Left cardiac atrium (tissue), 4 donors: ENCODE measurements at regions not wholly inside any gene's neighbourhood (a gene's known extent, or its start where the extent isn't known, plus 50 kb on each side); places are given as distances from the start of the nearest gene placed in this dataset.
"Not testable (repeated sequence)": the region's sequence is repeated elsewhere in the genome, so short reads cannot be mapped to it uniquely, and the experiment has no call there.

Experiments used
- ATAC-seq, 2 donors: fragments of 200-7000 bp; cut with Tn5 transposase; one replicate each; pipeline ENCODE4 v1.9.1; 2020; ENCODE audit warnings: mild to moderate bottlenecking in 2 of 2, moderate library complexity in 2 of 2
- DNase-seq: peaks from one replicate; pipeline ENCODE4 v3.0.0-alpha.2; 2020
- intact Hi-C, 2 donors: fragments of 100-400 bp; cut with DNase I; formaldehyde crosslinking; loops; one replicate each; pipeline versions ENCODE4 v1.14.1 to v1.15.1; 2022 to 2023
- donor health status: DM: no; HTN: yes; CAD: no.
- donor health status: DM: no; HTN: yes; CAD: no; lungs with severe emphysema.
- donor health status: DM: yes; HTN: yes; CAD: no.
- donor health status: Dilated cardiomyopathy.

GRCh38 chr10:65032867-65033769 lies 1511.9 kb downstream of the REEP3 start:
- intact Hi-C loops, result no loop called here
- no peak for ATAC-seq

DNA sequence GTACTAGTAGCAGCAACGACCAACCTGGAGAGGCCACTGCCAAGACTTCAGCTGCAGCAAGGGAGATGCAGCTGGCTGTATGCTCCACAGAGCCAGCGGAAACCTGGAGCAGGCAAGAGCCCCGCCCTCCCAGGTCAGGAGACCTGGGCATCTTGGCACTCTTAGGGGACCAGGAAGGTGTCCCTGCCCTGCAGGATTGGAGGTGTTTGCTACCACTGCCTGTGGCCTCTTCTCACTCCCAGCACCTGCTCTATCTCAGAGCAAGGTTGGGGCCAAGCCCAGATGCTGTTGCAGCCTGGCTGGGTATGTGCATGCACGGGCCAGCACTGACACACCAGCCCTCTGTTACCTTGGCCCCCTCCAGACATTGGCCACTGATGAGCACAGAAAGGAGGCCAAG lies 1512.8 kb downstream of the REEP3 start:
- no peak for ATAC-seq
- DNase-seq, result no peak
- intact Hi-C loops, result no loop called here

More at GRCh38 chr10:65032867-65033769, 1511.9 kb downstream of the REEP3 start:
- DNase-seq, result no peak

DNA sequence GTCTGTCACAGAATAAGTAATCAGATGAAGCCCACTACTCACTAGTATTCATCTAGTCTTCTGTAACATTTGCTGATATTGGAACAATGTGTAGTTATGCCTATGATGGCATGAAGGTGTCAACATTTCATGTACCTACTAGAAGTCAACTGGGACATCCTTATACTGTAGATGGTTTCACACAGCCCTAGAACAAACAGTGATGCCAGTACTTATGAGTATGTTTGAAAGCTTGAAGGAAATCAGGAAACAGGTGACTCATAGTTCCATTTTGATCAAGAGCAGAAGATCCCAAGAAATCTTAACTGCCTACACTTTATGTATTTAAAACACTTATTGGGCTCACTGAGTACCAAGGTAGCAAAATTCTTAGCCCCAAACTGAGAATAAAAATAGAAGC lies 1519.6 kb downstream of the REEP3 start:
- intact Hi-C loops, result no loop called here
- ATAC-seq, result no peak
- DNase-seq, result no peak

DNA sequence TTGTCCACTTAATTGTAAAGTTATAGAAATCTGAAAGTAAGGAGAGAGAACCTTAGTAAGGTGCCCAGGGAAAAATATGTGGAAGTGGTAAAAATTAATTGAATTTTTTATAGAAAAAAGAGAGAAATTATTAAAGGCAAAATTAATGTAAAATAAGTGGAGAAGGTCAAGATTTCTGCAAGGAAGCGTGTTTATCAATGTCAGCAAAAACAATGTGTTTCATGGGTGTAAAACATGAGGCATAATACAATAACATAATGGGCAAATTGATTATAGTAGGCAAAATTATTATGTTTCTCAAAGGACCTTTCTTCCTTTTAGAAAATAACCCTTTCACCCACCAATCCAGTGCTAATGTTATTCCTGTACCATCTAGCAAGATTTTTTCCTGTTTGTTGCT lies 1520.1 kb downstream of the REEP3 start:
- ATAC-seq (no peak), DNase-seq (no peak)
- intact Hi-C loops, result no loop called here

- intact Hi-C loops, result no loop called here
- ATAC-seq (no peak), DNase-seq (no peak)
Measured at GRCh38 chr10:65042496-65042895, 1521.3 kb downstream of the REEP3 start.

DNA sequence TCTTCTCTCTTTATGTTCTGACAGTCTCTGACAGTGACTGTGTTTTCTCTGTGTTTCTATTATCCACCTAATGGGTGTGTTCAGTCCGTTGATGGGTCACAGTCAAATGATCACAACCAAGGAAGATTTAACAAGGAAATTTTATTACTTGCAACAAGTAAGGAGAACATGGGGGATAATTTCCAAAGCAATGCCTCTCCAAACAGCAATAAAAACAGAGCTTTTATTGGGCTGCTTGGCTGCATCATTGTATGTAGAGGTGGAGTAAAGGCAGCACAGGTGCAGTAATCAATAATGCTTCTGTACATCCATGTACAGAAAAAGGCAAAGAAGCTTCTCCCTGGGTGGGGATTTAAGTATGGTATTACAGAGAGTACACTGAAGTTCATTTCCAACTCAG lies 1525.6 kb downstream of the REEP3 start:
- ATAC-seq (no peak), DNase-seq (no peak)
- intact Hi-C loops, result no loop called here

DNA sequence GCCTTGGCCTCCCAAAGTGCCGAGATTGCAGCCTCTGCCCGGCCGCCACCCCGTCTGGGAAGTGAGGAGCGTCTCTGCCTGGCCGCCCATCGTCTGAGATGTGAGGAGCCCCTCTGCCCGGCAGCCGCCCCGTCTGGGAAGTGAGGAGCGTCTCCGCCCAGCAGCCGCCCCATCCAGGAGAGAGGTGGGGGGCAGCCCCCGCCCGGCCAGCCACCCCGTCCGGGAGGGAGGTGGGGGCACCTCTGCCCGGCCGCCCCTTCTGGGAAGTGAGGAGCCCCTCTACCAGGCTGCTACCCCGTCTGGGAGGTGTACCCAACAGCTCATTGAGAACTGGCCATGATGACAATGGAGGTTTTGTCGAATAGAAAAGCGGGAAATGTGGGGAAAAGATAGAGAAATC lies 1530.9 kb downstream of the REEP3 start:
- DNase-seq, intact Hi-C loops, ATAC-seq: not testable (repeated sequence)

DNA sequence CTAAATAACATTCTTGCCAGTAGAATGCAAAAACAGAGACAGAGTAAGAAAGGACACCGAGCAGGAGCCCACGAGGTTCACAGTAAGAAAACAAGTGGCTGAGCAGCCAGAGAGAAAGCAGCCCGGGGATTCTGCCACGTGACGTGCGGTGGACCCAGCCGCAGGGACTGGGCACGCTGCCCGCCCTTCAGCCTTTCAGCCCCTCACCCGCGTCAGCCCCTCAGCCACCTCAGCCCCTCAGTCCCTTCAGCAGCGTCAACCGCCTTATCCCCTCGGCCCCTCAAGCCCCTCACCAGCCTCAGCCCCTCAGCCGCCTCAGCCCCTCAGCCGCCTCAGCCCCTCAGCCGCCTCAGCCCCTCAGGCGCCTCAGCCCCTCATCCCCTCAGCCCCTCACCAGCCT lies 1532.2 kb downstream of the REEP3 start:
- ATAC-seq, intact Hi-C loops, DNase-seq: not testable (repeated sequence)

DNA sequence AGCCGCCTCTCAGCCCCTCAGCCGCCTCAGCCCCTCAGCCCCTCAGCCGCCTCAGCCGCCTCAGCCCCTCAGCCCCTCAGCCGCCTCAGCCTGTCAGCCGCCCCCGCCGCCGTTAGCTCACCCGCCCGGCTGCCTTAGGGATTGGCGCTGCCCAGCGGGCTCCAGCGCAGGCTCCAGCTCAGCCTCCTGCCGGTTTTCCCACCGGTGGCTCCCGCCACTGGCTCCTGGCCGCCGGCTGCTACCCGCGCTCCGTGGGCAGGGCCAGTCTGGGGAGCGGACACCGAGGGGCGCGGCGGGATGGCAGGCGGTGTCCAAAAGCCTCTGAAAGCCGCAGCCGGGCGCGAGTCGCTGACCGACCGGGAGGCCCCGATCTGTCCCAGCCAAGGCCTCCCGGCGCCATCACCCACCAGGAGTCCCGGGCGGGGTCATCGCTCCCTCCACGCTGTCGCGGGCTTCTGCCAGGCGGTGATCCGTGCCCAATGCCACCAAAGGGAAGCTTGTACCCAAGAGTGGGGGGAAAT lies 1532.7 kb downstream of the REEP3 start:
- intact Hi-C loops, ATAC-seq: not testable (repeated sequence)

DNA sequence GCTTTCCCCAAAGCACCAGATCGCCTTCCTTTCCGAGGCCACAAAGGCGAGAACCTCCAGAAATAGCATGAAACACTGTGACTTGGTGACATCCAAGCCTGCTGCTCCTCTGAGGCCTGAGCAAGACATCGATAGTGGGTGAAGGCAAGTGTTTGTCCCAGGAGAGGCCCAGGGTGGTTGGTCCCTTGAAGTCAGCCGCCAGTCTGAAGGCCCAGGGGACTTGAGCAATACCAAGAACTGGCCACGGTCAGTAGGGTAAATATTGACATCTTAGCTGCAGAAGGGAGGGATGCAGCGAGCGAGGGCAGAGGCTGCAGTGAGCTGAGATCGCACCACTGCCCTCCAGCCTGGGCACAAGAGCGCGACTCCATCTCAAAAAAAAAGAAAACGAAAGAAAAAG lies 1533.5 kb downstream of the REEP3 start:
- ATAC-seq, DNase-seq, intact Hi-C loops: not testable (repeated sequence)

More for the DNA sequence above, 1532.7 kb downstream of the REEP3 start:
- not testable (repeated sequence) for DNase-seq

DNA sequence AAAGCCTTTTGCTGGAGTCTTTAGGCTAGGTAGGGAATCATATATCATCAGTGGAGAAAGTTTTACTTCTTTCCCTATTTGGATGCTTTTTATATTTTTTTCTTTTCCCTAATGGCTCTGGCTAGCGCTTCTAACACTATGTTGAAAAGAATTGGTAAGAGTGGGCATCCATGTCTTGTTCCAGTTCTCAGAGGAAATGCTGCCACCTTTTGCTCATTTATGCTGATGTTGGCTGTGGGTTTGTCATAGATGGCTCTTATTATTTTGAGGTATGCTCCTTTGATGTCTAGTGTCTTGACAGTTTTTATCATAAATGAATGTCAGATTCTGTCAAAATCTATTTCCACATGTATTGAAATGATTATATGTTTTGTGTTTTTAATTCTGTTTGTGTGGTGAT lies 1544.1 kb downstream of the REEP3 start:
- ATAC-seq (no peak), DNase-seq (no peak)
- intact Hi-C loops, result no loop called here

DNA sequence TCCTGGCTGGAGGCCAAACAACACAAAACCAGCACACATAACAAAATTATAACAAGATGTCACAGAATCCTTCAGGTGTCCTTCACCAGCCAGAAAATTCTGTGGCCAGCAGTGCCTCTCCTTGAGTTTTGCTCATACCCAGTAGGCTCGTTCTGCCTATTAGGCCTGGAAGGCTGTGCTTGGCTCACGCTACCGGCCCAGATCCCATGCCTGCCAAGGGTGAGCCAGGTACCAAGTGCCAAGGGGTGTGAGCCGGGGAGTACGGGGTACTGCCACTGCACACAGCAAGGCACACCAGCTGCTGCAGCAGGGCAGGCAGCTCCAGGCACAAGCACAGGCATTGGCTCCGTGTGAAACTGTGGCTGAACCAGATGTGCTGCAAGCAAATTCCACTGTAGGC lies 1562.0 kb downstream of the REEP3 start:
- intact Hi-C loops, result no loop called here
- DNase-seq (no peak), ATAC-seq (no peak)

DNA sequence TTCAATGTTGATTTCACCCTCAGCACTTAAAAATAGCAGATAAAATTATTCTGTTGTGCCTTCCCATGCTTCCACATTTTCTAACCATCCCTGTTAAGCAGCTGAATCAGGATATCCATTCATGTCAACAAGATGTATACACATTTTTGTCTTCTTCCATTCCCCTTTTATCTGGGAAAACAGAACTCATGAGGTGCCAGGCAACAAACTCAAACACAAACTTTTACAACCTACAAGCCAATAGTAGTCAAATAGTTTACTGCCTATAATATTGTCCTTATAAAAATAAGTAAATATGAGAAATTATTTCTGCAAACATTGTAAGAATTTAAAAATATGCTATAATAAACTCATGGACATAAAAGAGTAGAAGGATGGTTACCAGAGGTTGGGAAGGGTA lies 1569.8 kb downstream of the REEP3 start:
- ATAC-seq (no peak), DNase-seq (no peak)
- intact Hi-C loops, result no loop called here

DNA sequence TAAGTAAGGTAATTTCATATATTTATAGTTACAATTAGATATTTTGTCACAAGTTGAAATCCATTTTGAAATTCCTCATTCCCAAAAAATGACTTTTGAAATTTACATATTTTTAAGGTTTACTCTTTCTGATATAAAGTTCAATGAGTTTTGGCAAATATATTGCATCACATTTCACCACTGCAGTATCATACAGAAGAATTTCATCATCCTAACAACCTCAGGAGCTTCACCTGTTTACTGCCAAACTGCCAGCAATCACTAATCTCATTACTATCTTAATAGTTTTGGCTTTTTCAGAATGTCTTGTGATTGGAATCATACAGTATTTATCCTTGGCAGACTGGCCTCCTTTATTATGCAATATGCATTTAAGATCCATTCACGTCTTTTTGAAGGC lies 1578.9 kb downstream of the REEP3 start:
- intact Hi-C loops, result no loop called here
- ATAC-seq, result no peak
- no peak for DNase-seq

- DNase-seq, ATAC-seq, intact Hi-C loops: not testable (repeated sequence)
Measured at GRCh38 chr10:65100881-65101280, 1579.7 kb downstream of the REEP3 start.

- ATAC-seq, result no peak
- no peak for DNase-seq
- intact Hi-C loops, result no loop called here
Measured at GRCh38 chr10:65110009-65110408, 1588.8 kb downstream of the REEP3 start.

DNA sequence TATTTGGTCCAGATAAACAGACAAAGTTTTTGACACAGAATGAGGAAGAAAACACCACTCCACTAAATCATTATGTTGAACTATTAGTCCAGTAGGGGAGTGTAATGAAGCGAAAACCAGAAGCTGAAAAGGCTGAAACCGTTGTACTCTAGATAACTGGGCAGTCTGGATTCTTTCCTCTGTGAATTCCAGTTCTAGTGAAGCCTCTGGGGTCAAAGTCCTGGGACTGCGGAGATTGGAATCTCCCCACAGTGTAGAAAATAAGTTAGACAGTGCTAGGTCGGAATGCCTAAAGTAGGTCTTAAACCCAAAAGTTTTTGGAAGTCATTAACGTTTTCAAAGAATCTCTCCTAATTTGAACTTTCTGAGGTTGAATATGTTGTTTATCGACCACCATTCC lies 1589.9 kb downstream of the REEP3 start:
- intact Hi-C loops, ATAC-seq, DNase-seq: not testable (repeated sequence)

DNA sequence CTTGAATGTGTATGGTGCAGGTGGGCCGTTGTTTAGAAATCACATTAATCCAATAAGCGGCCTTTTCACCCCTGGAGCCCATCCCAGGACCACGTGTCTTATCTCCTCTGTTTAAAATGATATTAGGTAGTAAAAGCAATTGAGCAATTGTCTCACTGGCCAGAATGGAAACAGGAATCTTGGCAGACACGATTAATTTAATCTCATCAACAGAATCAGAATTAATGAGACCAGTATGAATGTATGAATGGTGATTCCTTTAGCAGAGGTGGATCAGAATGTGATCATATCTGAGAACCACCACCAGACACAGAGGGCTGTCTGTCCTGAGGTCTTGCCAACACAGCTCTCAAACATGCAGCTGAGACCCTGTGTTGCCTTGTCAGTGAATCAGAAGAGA lies 1591.4 kb downstream of the REEP3 start:
- intact Hi-C loops, result no loop called here
- ATAC-seq (no peak), DNase-seq (no peak)

DNA sequence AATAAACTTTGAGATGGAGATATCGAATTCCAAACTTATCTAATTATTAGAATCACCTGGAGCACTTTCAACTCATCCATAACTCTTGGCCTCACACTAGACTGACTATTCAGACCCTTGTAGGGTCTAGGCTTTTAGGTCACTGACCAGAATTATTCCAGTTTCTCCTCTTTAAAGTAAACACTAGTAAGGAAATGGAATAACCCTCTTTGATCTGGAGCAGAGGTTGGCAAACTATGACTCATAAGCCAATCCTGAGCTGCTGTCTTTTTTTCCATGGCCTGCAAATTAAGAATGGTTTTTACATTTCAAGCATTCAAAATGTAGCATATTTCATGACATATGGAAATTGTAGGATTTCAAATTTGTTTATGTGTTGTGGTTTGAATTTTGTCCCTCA lies 1601.9 kb downstream of the REEP3 start:
- intact Hi-C loops, result no loop called here
- DNase-seq (no peak), ATAC-seq (no peak)

- DNase-seq, result no peak
- no peak for ATAC-seq
- intact Hi-C loops, result no loop called here
Measured at GRCh38 chr10:65125212-65125611, 1604.0 kb downstream of the REEP3 start.

- ATAC-seq (no peak), DNase-seq (no peak)
- intact Hi-C loops, result no loop called here
Measured at GRCh38 chr10:65126288-65126687, 1605.1 kb downstream of the REEP3 start.
